ENCODE measurements at regions not wholly inside any gene's neighbourhood (a gene's known extent, or its start where the extent isn't known, plus 50 kb on each side); places are given as distances from the start of the nearest gene placed in this dataset.

- TF ChIP-seq, protein P1, sequence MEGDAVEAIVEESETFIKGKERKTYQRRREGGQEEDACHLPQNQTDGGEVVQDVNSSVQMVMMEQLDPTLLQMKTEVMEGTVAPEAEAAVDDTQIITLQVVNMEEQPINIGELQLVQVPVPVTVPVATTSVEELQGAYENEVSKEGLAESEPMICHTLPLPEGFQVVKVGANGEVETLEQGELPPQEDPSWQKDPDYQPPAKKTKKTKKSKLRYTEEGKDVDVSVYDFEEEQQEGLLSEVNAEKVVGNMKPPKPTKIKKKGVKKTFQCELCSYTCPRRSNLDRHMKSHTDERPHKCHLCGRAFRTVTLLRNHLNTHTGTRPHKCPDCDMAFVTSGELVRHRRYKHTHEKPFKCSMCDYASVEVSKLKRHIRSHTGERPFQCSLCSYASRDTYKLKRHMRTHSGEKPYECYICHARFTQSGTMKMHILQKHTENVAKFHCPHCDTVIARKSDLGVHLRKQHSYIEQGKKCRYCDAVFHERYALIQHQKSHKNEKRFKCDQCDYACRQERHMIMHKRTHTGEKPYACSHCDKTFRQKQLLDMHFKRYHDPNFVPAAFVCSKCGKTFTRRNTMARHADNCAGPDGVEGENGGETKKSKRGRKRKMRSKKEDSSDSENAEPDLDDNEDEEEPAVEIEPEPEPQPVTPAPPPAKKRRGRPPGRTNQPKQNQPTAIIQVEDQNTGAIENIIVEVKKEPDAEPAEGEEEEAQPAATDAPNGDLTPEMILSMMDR (IDR thresholded peaks at IDR 0.05) = no peak
- H3K4me3 Mint-ChIP-seq = no peak overlapping the region
- CTCF ChIA-PET = interaction anchor here (0.8 kb wide), 1 partner anchor 22 kb away, joined by 5 read pairs; no protein-coding TSS in a partner anchor
- H3K4me1 Mint-ChIP-seq (ENCODE audit: low read depth) = no peaks in the 10 kb centered on the region
- H3K27me3 Mint-ChIP-seq = no peaks in the 10 kb centered on the region
- H3K9me3 Mint-ChIP-seq = peaks cover 2% of the 10 kb centered on the region
- POLR2A ChIA-PET = no interaction called here
- intact Hi-C loops (cut with micrococcal nuclease) = no loop called here
- ATAC-seq (no peak), DNase-seq (no peak)
- no peak overlapping the region for H3K27ac Mint-ChIP-seq
- no peaks in the 10 kb centered on the region for H3K36me3 Mint-ChIP-seq (ENCODE audit: low read depth)
Observed at GRCh38 chr17:70473049-70473448, 303.7 kb downstream of the KCNJ2 start.

DNA sequence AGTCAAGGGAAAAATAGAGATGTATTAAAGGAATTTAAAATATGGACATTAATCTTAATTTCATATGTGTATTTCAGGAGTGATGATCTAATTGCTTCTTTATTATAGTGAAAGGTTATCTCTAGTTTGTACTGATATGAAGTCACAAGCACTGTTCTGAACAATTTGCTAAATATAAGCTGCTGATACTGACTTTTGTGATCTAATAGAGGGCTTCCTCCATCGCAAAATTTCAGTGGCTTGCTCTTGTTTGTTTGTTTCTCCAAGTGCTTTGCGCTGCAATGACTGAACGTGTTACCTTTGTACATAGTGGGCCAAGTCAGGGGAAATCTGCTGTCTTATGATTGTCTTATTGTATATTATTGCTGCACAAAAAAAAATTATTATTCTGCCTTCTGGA, 307.0 kb downstream of the KCNJ2 start:
- ATAC-seq = no peak
- Mint-ChIP-seq H3K36me3 (ENCODE audit: low read depth) (no peaks in the 10 kb centered on the region), H3K9me3 (peaks cover 2% of the 10 kb centered on the region), H3K27me3 (no peaks in the 10 kb centered on the region), H3K4me1 (ENCODE audit: low read depth) (no peaks in the 10 kb centered on the region), H3K4me3 (no peak overlapping the region), H3K27ac (no peak overlapping the region)
- DNase-seq = no peak
- TF ChIP-seq, protein P1 (IDR thresholded peaks at IDR 0.05) = no peak
- POLR2A ChIA-PET = no interaction called here
- CTCF ChIA-PET = no interaction called here
- intact Hi-C loops (cut with micrococcal nuclease) = no loop called here

DNA sequence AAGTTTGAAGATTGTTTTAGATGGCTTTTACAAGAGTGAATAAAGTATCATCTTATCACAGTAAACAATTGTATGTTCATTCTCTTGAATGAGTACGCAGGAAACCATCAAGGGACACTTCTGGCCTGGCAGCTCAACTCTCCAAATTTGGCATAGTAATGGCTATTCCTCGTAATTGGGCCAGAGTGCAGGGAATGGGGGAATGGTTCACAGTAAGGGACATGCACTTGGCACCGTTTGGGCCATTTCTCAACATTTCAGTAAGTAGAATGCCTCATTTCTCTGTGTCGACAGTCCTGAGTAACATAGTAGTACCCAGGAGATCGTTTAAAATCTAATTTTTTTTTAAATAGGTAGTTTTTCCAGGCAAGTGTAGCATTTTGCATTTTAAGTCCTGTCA, 309.6 kb downstream of the KCNJ2 start:
- H3K27ac Mint-ChIP-seq = no peak overlapping the region
- TF ChIP-seq, protein P1 (IDR thresholded peaks at IDR 0.05) = no peak
- CTCF ChIA-PET = no interaction called here
- ATAC-seq = no peak
- DNase-seq = no peak
- no peaks in the 10 kb centered on the region for H3K27me3 Mint-ChIP-seq
- H3K9me3 Mint-ChIP-seq = peaks cover 2% of the 10 kb centered on the region
- H3K4me1 Mint-ChIP-seq (ENCODE audit: low read depth) = no peaks in the 10 kb centered on the region
- intact Hi-C loops (cut with micrococcal nuclease) = no loop called here
- POLR2A ChIA-PET = no interaction called here
- no peak overlapping the region for H3K4me3 Mint-ChIP-seq
- no peaks in the 10 kb centered on the region for H3K36me3 Mint-ChIP-seq (ENCODE audit: low read depth)

GRCh38 chr17:70479779-70480178, 310.4 kb downstream of the KCNJ2 start:
- H3K9me3 Mint-ChIP-seq = no peaks in the 10 kb centered on the region
- H3K27ac Mint-ChIP-seq = no peak overlapping the region
- POLR2A ChIA-PET = no interaction called here
- CTCF ChIA-PET = interaction anchor here (0.7 kb wide), 1 partner anchor 365 kb away, joined by 5 read pairs; no protein-coding TSS in a partner anchor
- no peaks in the 10 kb centered on the region for H3K36me3 Mint-ChIP-seq (ENCODE audit: low read depth)
- no peak overlapping the region for H3K4me3 Mint-ChIP-seq
- TF ChIP-seq, protein P1 (IDR thresholded peaks at IDR 0.05) = no peak
- no peak for DNase-seq
- ATAC-seq = no peak
- H3K27me3 Mint-ChIP-seq = no peaks in the 10 kb centered on the region
- intact Hi-C loops (cut with micrococcal nuclease) = no loop called here
- no peaks in the 10 kb centered on the region for H3K4me1 Mint-ChIP-seq (ENCODE audit: low read depth)

- H3K27me3 Mint-ChIP-seq = no peaks in the 10 kb centered on the region
- no peaks in the 10 kb centered on the region for H3K36me3 Mint-ChIP-seq (ENCODE audit: low read depth)
- DNase-seq = no peak
- ATAC-seq = no peak
- ChIA-PET POLR2A (no interaction called here), CTCF (no interaction called here)
- TF ChIP-seq, protein P1 (IDR thresholded peaks at IDR 0.05) = no peak
- H3K4me3 Mint-ChIP-seq = no peak overlapping the region
- no peak overlapping the region for H3K27ac Mint-ChIP-seq
- H3K4me1 Mint-ChIP-seq (ENCODE audit: low read depth) = no peaks in the 10 kb centered on the region
- intact Hi-C loops (cut with micrococcal nuclease) = no loop called here
- H3K9me3 Mint-ChIP-seq = no peaks in the 10 kb centered on the region
Observed at GRCh38 chr17:70483624-70484023, 314.3 kb downstream of the KCNJ2 start.

Data from activated CD8-positive, alpha-beta T cell treated with anti-CD3 and anti-CD28 coated beads for 36 hours (primary cell).